Mesothelial cell of epicardium (in vitro differentiated cells): ENCODE measurements at regions not wholly inside any gene's neighbourhood (a gene's known extent, or its start where the extent isn't known, plus 50 kb on each side); places are given as distances from the start of the nearest gene placed in this dataset.
"Not testable (repeated sequence)": the region's sequence is repeated elsewhere in the genome, so short reads cannot be mapped to it uniquely, and the experiment has no call there.

ENCODE experiments used
- DNase-seq, 2 experiments: peaks; one replicate each; pipeline ENCODE4 v3.0.0; 2021; ENCODE audit warnings: low spot score in 2 of 2; ENCODE audit not compliant: unreplicated experiment in 2 of 2
- H3K27ac Mint-ChIP-seq: 2 replicates; pipeline ENCODE4 v1.8.0; 2021; ENCODE audit warnings: mixed read lengths
- H3K27me3 Mint-ChIP-seq: 2 replicates; pipeline ENCODE4 v1.8.0; 2021; ENCODE audit warnings: low read depth, mixed read lengths
- H3K36me3 Mint-ChIP-seq: 2 replicates; pipeline ENCODE4 v1.8.0; 2021; ENCODE audit warnings: mixed read lengths
- H3K4me1 Mint-ChIP-seq: 2 replicates; pipeline ENCODE4 v1.8.0; 2021; ENCODE audit warnings: mixed read lengths
- H3K4me3 Mint-ChIP-seq: 2 replicates; pipeline ENCODE4 v1.8.0; 2021; ENCODE audit warnings: mild to moderate bottlenecking, moderate library complexity, mixed read lengths
- H3K9me3 Mint-ChIP-seq: 2 replicates; pipeline ENCODE4 v1.8.0; 2021; ENCODE audit warnings: mixed read lengths
- TF ChIP-seq, protein P1 (sequence below): fragments of 200-600 bp; sonication (generic); IDR thresholded peaks from one replicate; pipeline ENCODE4 v1.5.0; 2021; ENCODE audit warnings: antibody characterized with exemption; ENCODE audit not compliant: unreplicated experiment

DNA sequence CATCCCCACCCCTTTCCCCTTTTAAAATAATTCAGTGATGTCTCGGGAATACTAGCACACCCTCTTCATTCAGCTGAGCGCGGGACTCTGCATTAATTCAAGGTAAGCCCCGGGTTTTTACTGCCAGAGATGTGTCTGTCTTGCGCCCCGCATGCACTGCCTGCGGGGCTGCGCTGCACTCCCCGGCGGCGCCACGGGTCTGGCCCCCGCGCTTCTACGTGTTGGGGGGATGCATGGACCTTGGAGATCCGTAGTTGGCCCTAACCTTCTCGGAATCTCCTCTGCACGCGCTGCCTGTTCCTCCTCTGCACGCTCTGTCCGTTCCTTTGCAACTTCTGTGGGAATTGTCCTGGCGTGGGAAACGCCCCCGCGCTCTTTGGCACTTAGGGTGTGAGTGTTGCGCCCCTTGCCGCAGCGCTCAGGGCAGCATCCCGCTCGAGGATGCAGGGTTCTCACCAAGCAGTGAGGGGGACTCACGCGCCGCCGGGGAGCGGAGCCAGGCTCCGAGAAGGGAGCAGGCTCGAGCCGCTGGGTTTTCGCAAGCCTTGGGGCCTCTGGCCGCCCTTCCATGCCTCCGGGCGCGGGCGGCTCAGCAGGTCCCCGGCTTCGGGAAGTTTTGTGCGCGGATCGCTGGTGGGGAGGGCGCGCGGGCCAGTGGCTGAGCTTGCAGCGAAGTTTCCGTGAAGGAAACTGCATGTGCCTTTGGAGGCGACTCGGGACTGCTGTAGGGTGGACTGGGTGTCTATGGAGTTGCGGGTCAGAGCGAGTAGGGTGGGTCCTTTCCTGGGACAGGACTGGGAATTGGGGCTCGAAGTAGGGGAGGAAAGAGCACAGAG lies 165.1 kb upstream of the CACNA1E start:
- no peak overlapping the region for H3K27ac Mint-ChIP-seq
- H3K27me3 Mint-ChIP-seq, result peaks cover 99% of the 10 kb centered on the region
- no peaks in the 10 kb centered on the region for H3K9me3 Mint-ChIP-seq
- DNase-seq, result no peak
- H3K4me3 Mint-ChIP-seq, result peak overlapping the region; percentile 56
- TF ChIP-seq, protein P1, sequence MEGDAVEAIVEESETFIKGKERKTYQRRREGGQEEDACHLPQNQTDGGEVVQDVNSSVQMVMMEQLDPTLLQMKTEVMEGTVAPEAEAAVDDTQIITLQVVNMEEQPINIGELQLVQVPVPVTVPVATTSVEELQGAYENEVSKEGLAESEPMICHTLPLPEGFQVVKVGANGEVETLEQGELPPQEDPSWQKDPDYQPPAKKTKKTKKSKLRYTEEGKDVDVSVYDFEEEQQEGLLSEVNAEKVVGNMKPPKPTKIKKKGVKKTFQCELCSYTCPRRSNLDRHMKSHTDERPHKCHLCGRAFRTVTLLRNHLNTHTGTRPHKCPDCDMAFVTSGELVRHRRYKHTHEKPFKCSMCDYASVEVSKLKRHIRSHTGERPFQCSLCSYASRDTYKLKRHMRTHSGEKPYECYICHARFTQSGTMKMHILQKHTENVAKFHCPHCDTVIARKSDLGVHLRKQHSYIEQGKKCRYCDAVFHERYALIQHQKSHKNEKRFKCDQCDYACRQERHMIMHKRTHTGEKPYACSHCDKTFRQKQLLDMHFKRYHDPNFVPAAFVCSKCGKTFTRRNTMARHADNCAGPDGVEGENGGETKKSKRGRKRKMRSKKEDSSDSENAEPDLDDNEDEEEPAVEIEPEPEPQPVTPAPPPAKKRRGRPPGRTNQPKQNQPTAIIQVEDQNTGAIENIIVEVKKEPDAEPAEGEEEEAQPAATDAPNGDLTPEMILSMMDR, result no peak
- no peaks in the 10 kb centered on the region for H3K36me3 Mint-ChIP-seq
- H3K4me1 Mint-ChIP-seq, result peaks cover 11% of the 10 kb centered on the region

DNA sequence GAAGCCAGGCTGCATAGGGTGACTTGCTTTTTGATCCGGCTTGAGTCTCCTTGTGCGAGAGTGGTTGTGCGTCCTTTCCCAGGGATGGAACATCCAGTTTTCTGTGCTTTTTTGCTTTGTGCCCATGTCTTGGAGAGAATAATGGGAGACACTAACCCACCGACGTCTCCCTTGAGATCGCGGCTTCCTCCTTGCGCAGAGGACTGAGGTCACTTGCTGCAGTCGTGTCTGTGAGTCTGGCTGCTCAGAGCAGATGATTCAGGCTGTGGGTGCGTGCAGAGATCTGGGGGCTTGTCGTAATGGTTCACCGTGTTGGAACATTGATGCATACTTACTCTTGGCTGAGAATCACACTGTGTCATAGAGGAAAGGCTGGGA lies 164.5 kb upstream of the CACNA1E start:
- no peak for DNase-seq
- Mint-ChIP-seq H3K36me3 (no peaks in the 10 kb centered on the region), H3K27me3 (peaks cover 99% of the 10 kb centered on the region), H3K4me1 (peaks cover 11% of the 10 kb centered on the region), H3K27ac (no peak overlapping the region), H3K9me3 (no peaks in the 10 kb centered on the region), H3K4me3 (peak overlapping the region; percentile 34)
- TF ChIP-seq, protein P1, result no peak

DNA sequence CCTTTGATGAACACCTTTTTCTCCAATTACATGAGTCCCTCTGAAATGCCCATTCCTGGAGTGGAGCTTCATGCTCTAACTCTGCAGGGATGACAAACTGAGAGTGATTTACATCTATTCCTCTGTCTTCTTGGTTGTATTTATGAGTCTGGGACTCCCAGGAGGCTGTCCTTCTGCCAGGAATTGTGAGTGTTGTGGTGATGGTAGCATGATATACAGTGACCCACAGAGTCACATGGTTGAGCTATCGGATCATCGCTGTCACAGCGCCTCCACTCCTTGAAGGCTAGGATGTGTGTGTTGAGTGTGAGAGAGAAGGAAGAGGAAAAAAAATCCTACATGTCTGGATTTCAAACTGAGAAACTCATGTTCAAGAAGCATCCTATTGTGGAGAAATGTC lies 163.4 kb upstream of the CACNA1E start:
- H3K9me3 Mint-ChIP-seq, result no peaks in the 10 kb centered on the region
- H3K27ac Mint-ChIP-seq, result no peak overlapping the region
- no peaks in the 10 kb centered on the region for H3K36me3 Mint-ChIP-seq
- H3K27me3 Mint-ChIP-seq, result peaks cover 99% of the 10 kb centered on the region
- no peak for DNase-seq
- TF ChIP-seq, protein P1, result no peak
- peaks cover 11% of the 10 kb centered on the region for H3K4me1 Mint-ChIP-seq
- H3K4me3 Mint-ChIP-seq, result no peak overlapping the region

DNA sequence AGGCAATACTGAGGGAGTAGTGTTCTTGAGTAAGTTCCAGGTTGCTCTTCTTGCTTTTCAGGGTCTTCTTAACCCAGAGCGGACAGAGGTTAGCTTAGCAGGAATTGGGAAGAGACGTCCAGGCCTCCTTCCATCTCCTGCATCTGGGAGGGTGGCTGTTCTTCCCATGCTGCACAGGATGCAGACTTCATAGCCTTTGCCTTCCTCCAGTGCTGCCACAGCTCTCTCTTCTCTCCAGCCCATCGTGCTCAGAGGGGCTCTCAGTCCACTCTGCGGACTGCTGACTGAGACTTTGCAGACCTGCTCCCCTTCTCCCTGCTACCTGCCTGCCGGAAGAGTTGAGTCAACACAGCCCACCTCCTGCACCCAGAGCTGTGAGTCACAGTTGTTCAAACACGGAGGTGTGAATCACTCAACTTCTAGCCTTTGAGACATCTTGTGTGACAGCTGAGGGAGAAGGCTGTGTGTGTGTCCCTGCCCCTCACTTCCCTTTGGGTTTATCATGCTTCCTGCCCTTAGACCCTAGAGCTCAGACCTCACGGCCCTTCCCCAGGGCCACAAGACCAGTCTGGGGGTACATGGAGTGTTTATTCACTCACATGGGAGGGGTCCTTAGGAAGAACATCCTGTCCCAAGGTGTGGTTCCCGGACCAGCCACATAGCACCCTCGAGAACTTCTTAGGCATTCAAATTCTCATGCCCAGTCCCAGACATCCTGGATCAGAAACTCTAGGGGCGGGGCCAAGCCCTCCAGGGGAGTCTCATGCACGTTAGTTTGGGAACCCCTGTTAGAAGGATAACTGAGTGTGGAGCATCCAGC lies 158.3 kb upstream of the CACNA1E start:
- no peaks in the 10 kb centered on the region for H3K4me1 Mint-ChIP-seq
- H3K27me3 Mint-ChIP-seq, result peaks cover 76% of the 10 kb centered on the region
- DNase-seq, result no peak
- H3K27ac Mint-ChIP-seq, result no peak overlapping the region
- H3K4me3 Mint-ChIP-seq, result no peak overlapping the region
- TF ChIP-seq, protein P1, result no peak
- H3K9me3 Mint-ChIP-seq, result no peaks in the 10 kb centered on the region
- no peaks in the 10 kb centered on the region for H3K36me3 Mint-ChIP-seq

DNA sequence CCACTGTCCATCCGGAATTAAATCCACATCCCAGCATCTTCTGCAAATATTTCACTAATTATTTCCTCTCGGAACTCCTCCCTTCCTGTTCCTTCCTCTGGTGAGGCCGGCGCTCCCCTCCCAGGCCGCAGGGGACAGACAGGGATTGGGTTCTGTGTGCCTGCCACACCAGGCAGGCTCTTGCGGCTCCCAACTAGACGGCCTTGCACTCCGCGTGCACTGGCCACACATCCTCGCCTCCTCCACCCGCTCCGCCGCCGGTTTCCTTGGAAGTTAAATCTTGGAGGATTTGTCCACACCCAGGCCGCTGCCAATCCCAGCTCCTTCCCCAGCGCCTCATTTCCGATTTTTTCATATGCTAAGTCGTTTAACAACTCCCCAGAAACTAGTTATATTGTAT lies 157.6 kb upstream of the CACNA1E start:
- H3K4me1 Mint-ChIP-seq, H3K27ac Mint-ChIP-seq, DNase-seq, H3K36me3 Mint-ChIP-seq, H3K9me3 Mint-ChIP-seq, H3K4me3 Mint-ChIP-seq: not testable (repeated sequence)
- peaks cover 74% of the 10 kb centered on the region for H3K27me3 Mint-ChIP-seq

DNA sequence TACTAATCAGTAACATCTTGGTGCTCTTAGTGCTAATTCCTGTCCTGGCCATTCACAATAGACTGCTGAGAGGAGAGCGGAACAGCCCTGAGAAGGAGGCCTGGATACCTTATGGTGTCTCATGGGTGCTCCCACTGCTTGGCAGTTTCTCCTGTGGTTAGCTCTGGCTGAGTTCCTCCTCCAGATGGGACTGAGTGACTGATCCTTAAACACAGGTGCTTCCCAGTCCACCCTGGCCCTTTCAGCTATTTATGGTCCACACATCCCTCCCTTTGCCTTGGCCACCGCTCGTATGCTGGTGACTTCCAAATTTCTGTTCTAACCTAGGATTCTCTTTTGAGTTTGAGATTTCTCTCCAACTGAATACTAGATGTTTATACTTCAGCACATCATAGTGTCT lies 157.0 kb upstream of the CACNA1E start:
- Mint-ChIP-seq H3K27ac (no peak overlapping the region), H3K9me3 (no peaks in the 10 kb centered on the region), H3K4me1 (no peaks in the 10 kb centered on the region), H3K36me3 (no peaks in the 10 kb centered on the region), H3K4me3 (no peak overlapping the region), H3K27me3 (peaks cover 70% of the 10 kb centered on the region)
- TF ChIP-seq, protein P1, result no peak
- DNase-seq, result peak in 1 of 2 experiments; percentile 16
